GM23338 (cell line): ENCODE measurements at regions not wholly inside any gene's neighbourhood (a gene's known extent, or its start where the extent isn't known, plus 50 kb on each side); places are given as distances from the start of the nearest gene placed in this dataset.

ENCODE experiments used
- ATAC-seq: fragments of 200-7000 bp; cut with Tn5 transposase; 3 replicates; pipeline ENCODE4 v1.9.1; 2020
- DNase-seq: peaks from one replicate; pipeline ENCODE4 v3.0.0-alpha.2; 2015; ENCODE audit warnings: low spot score
- H2AFZ ChIP-seq: fragments of 200-600 bp; sonication (generic); 2 replicates; pipeline ENCODE4 v1.8.0; 2016; ENCODE audit warnings: antibody characterized with exemption, mild to moderate bottlenecking, moderate library complexity
- H3F3A ChIP-seq: fragments of 200-600 bp; sonication (generic); replicated peaks from 2 replicates; pipeline ENCODE4 v1.8.0; 2017; ENCODE audit warnings: antibody characterized with exemption, mixed run types, low read depth
- H3K27ac ChIP-seq: fragments of 200-600 bp; sonication (generic); 2 replicates; pipeline ENCODE4 v1.6.1; 2016; ENCODE audit warnings: low read depth
- H3K27me3 ChIP-seq: fragments of 200-600 bp; sonication (generic); 2 replicates; pipeline ENCODE4 v1.8.0; 2016; ENCODE audit warnings: mild to moderate bottlenecking, mixed run types, moderate library complexity; ENCODE audit not compliant: insufficient read depth
- H3K36me3 ChIP-seq: fragments of 200-600 bp; sonication (generic); 2 replicates; pipeline ENCODE4 v1.8.0; 2016; ENCODE audit warnings: mild to moderate bottlenecking; ENCODE audit not compliant: insufficient read depth
- H3K4me1 ChIP-seq: fragments of 200-600 bp; sonication (generic); 2 replicates; pipeline ENCODE4 v1.8.0; 2016; ENCODE audit warnings: mild to moderate bottlenecking, moderate library complexity; ENCODE audit not compliant: insufficient read depth
- H3K4me2 ChIP-seq: fragments of 200-600 bp; sonication (generic); 2 replicates; pipeline ENCODE4 v1.7.1; 2017; ENCODE audit warnings: mixed run types
- H3K4me3 ChIP-seq: fragments of 200-600 bp; sonication (generic); 2 replicates; pipeline ENCODE4 v1.6.1; 2016; ENCODE audit warnings: mixed run types
- H3K79me2 ChIP-seq: fragments of 200-600 bp; sonication (generic); replicated peaks from 2 replicates; pipeline ENCODE4 v1.8.0; 2017; ENCODE audit warnings: mild to moderate bottlenecking; ENCODE audit not compliant: insufficient read depth
- H3K9me2 ChIP-seq: fragments of 200-600 bp; sonication (generic); 2 replicates; pipeline ENCODE4 v1.8.0; 2017; ENCODE audit not compliant: insufficient read depth
- H4K20me1 ChIP-seq: fragments of 200-600 bp; sonication (generic); replicated peaks from 2 replicates; pipeline ENCODE4 v1.8.0; 2017; ENCODE audit warnings: mild to moderate bottlenecking; ENCODE audit not compliant: insufficient read depth
- H3K27ac Mint-ChIP-seq: 2 replicates; pipeline ENCODE4 v1.8.0; 2020; ENCODE audit warnings: inconsistent platforms, mild to moderate bottlenecking, moderate library complexity, mixed read lengths
- H3K27me3 Mint-ChIP-seq: 3 replicates; pipeline ENCODE4 v1.8.0; 2022; ENCODE audit warnings: low read depth, mild to moderate bottlenecking, moderate library complexity, mixed read lengths, inconsistent platforms; ENCODE audit not compliant: insufficient read depth, poor library complexity
- H3K36me3 Mint-ChIP-seq: 3 replicates; pipeline ENCODE4 v1.8.0; 2021; ENCODE audit warnings: low read depth, mild to moderate bottlenecking, inconsistent platforms, moderate library complexity, mixed read lengths
- H3K4me1 Mint-ChIP-seq: 3 replicates; pipeline ENCODE4 v1.8.0; 2020; ENCODE audit warnings: mild to moderate bottlenecking, inconsistent platforms, mixed read lengths
- H3K4me3 Mint-ChIP-seq: 3 replicates; pipeline ENCODE4 v1.8.0; 2021; ENCODE audit warnings: moderate library complexity, mild to moderate bottlenecking, inconsistent platforms, mixed read lengths
- H3K9me3 Mint-ChIP-seq: 3 replicates; pipeline ENCODE4 v1.8.0; 2020; ENCODE audit warnings: moderate library complexity, mild to moderate bottlenecking, inconsistent platforms, mixed read lengths
- CREB1 ChIP-seq: fragments of 250-450 bp; sonication (Bioruptor Pico); IDR thresholded peaks from 2 replicates; pipeline ENCODE4 v1.5.0; 2020; ENCODE audit warnings: low read depth, mild to moderate bottlenecking, moderate library complexity
- ETS1 ChIP-seq: IDR thresholded peaks from 2 replicates; pipeline ENCODE4 v1.6.1; 2016; ENCODE audit warnings: antibody characterized with exemption
- EZH2 ChIP-seq: fragments of 200-600 bp; sonication (generic); IDR thresholded peaks from one replicate; pipeline ENCODE4 v1.8.0; 2017; ENCODE audit warnings: antibody characterized with exemption, mild to moderate bottlenecking, low read depth; ENCODE audit not compliant: unreplicated experiment
- EZH2phosphoT487 ChIP-seq: fragments of 200-600 bp; sonication (generic); IDR thresholded peaks from one replicate; pipeline ENCODE4 v1.8.1; 2018; ENCODE audit warnings: antibody characterized with exemption; ENCODE audit not compliant: unreplicated experiment
- NANOG ChIP-seq: IDR thresholded peaks from 2 replicates; pipeline ENCODE4 v1.6.1; 2016; ENCODE audit warnings: antibody characterized with exemption, borderline replicate concordance
- POLR2AphosphoS5 ChIP-seq: IDR thresholded peaks from 2 replicates; pipeline ENCODE4 v1.6.1; 2016; ENCODE audit warnings: antibody characterized with exemption, low read depth
- REST ChIP-seq: IDR thresholded peaks from one replicate; pipeline ENCODE4 v1.6.1; 2018; ENCODE audit warnings: antibody characterized with exemption; ENCODE audit not compliant: unreplicated experiment
- STAT1 ChIP-seq: IDR thresholded peaks from one replicate; pipeline ENCODE4 v1.6.1; 2016; ENCODE audit warnings: antibody characterized with exemption; ENCODE audit not compliant: unreplicated experiment
- ZNF114 ChIP-seq: fragments of 250-450 bp; sonication (Bioruptor Pico); IDR thresholded peaks from 2 replicates; pipeline ENCODE4 v1.5.0; 2020; ENCODE audit warnings: mild to moderate bottlenecking, moderate library complexity
- ZNF462 ChIP-seq: fragments of 250-450 bp; sonication (Bioruptor Pico); IDR thresholded peaks from 2 replicates; pipeline ENCODE4 v1.5.0; 2020; ENCODE audit warnings: mild to moderate bottlenecking, moderate library complexity

- TF ChIP-seq ETS1 (no peak), STAT1 (no peak), REST (no peak), EZH2 (no peak), CREB1 (no peak)
Measured at GRCh38 chr1:96992871-96993270, 271.3 kb downstream of the PTBP2 start (continued).

- Histone ChIP-seq H3K36me3 (no peaks in the 10 kb centered on the region), H4K20me1 (no peaks in the 10 kb centered on the region), H3K79me2 (no peaks in the 10 kb centered on the region), H3F3A (no peaks in the 10 kb centered on the region), H3K27me3 (no peaks in the 10 kb centered on the region), H2AFZ (no peak overlapping the region), H3K4me1 (no peaks in the 10 kb centered on the region), H3K27ac (no peak overlapping the region), H3K4me3 (no peak overlapping the region), H3K4me2 (no peak overlapping the region), H3K9me2 (0 out of 2 replicates have a peak, but pooled peaks cover 5% of the 10 kb centered on the region)
- no peaks in the 10 kb centered on the region for H3K9me3 Mint-ChIP-seq
- H3K27me3 Mint-ChIP-seq: no peaks in the 10 kb centered on the region
- DNase-seq (no peak), ATAC-seq (no peak)
- H3K27ac Mint-ChIP-seq: no peak overlapping the region
- H3K36me3 Mint-ChIP-seq: no peaks in the 10 kb centered on the region
- H3K4me3 Mint-ChIP-seq: no peak overlapping the region
- peaks cover 1% of the 10 kb centered on the region; the same call in 2 of the 3 replicates for H3K4me1 Mint-ChIP-seq
- TF ChIP-seq EZH2phosphoT487 (no peak), ZNF114 (no peak), REST (no peak), ETS1 (no peak), NANOG (no peak), ZNF462 (CRISPR knock-in tag) (no peak), POLR2AphosphoS5 (no peak), STAT1 (no peak)
Measured at GRCh38 chr1:96995351-96995750, 273.8 kb downstream of the PTBP2 start.
